Gastrocnemius medialis (tissue), 4 donors: ENCODE measurements at regions not wholly inside any gene's neighbourhood (a gene's known extent, or its start where the extent isn't known, plus 50 kb on each side); places are given as distances from the start of the nearest gene placed in this dataset.

Experiments
- POLR2A ChIP-seq, 2 donors: fragments of 450-650 bp; IDR thresholded peaks; one replicate each; pipeline ENCODE4 v1.6.1; 2017; ENCODE audit warnings: antibody characterized with exemption in 2 of 2, mild to moderate bottlenecking in 2 of 2, moderate library complexity in 2 of 2
- TF ChIP-seq, protein P1 (sequence below), 5 experiments: fragments of 450-650 bp in 3 of 5; fragments of 200-600 bp in 2 of 5; sonication (generic) in 2 of 5; IDR thresholded peaks in 4 of 5; conservative IDR thresholded peaks in 1 of 5; 1 replicate in 4 of 5; 2 replicates in 1 of 5; pipeline ENCODE4 v1.5.1; 2016 to 2019; ENCODE audit warnings: antibody characterized with exemption in 5 of 5, mild to moderate bottlenecking in 3 of 5, moderate library complexity in 3 of 5

GRCh38 chr3:105022813-105023212 is 343.9 kb upstream of the ALCAM start:
- TF ChIP-seq, protein P1, sequence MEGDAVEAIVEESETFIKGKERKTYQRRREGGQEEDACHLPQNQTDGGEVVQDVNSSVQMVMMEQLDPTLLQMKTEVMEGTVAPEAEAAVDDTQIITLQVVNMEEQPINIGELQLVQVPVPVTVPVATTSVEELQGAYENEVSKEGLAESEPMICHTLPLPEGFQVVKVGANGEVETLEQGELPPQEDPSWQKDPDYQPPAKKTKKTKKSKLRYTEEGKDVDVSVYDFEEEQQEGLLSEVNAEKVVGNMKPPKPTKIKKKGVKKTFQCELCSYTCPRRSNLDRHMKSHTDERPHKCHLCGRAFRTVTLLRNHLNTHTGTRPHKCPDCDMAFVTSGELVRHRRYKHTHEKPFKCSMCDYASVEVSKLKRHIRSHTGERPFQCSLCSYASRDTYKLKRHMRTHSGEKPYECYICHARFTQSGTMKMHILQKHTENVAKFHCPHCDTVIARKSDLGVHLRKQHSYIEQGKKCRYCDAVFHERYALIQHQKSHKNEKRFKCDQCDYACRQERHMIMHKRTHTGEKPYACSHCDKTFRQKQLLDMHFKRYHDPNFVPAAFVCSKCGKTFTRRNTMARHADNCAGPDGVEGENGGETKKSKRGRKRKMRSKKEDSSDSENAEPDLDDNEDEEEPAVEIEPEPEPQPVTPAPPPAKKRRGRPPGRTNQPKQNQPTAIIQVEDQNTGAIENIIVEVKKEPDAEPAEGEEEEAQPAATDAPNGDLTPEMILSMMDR (IDR thresholded peaks at IDR 0.05 in 4 of 5, conservative IDR thresholded peaks at IDR 0.05 in 1 of 5): no peak
- no peak for TF ChIP-seq POLR2A (IDR thresholded peaks at IDR 0.05)
